DMS 273 (cell line): ENCODE measurements at regions not wholly inside any gene's neighbourhood (a gene's known extent, or its start where the extent isn't known, plus 50 kb on each side); places are given as distances from the start of the nearest gene placed in this dataset.

Experiments used
- DNase-seq: peaks from one replicate; lab custom pipeline; 2025; ENCODE audit not compliant: unreplicated experiment; lab: John Stamatoyannopoulos, UW

DNA sequence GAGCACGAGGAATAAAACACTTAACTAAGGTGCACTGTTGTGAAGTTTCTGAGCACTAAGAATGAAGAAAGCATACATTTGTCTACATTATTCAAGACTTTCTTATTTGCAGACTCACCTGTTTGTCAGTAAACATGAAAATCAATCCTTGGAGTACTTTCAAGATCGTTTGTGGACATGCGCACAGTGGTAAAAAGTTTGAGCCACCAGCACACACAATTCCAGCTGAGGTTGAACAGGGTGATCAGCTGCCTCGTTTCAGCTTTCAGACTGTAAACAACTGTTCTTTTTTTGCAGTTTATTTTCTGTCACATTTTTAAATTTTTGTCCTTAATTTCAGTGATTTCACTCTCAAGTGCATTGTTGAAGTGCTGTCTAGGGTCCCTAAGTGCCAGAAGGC is 143.8 kb upstream of the VCX2 start:
- DNase-seq: no peak

DNA sequence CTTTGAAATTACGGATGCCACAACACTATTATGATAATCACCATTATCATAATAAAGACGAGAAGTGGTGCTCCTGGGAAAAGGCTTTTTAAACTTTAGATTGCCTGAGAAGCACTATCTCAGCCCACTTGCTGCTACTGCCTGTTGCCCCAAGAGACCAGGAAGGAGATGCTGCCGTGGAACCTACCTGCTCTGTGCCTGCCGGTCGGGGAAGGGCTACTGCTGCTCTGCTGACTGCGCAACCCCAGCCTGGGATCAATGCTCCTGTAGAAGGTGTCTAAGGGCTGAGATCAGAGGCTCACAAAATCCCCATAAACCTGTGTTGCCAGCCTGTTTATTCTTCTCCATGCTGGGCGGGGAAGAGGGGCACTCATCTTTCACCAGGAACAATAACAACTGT is 145.3 kb upstream of the VCX3B start:
- no peak for DNase-seq

DNA sequence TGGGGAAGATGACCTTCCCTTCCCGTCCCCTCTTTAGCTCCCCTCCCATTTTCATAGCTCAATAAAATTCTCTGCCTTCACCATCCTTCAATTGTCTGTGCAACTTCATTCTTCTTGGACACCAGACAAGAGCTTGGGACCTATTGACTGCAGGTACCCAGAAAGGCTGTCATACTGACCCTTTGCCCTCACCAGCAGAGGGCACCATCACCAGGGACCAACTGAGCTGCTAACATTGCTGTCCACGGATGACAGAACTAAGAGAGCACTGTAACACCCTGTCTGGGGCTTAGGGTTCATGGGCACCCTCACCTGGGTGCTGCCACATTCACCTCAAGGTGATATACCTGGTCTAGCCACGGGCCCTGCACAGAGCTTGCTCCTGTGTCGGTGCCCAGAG is 141.3 kb upstream of the VCX3B start:
- DNase-seq: peak; percentile 7

DNA sequence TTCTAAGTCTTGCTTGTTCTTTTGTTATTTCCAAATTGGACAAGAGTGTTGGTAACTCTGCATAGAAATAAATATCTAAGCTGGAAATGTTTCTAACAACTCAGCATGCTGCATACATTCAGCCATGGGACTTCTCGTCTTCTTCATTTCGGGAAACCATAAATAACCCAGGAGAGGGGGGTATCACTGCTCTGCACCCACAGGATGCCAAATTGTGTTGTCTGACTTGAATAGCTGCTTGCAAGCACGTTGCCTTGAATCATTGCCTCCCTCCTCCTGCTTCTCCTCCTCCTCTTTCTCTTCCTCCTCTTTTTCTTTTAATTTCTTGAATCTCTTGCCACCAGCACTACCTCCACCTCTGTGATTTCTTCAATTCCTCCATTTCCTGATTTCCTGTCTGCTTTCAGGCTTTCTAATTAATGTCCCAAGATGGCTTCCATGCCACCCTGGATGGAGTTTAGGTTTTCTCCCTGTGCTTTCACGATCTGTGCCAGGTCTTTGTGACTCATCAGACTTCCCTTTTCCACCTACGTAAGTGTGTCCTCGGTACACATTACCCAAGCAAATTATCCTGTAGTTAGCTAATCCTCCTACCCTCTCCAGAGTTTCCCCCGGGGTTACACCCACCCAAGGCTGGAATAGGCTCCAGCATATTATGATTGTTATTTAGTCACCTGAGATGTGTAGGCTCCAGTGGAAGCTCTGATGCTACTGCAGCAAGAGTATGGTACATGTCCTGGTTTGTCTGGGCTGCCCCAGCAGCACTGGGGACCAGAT is 122.6 kb upstream of the VCX3B start:
- DNase-seq: peak; percentile 13

DNA sequence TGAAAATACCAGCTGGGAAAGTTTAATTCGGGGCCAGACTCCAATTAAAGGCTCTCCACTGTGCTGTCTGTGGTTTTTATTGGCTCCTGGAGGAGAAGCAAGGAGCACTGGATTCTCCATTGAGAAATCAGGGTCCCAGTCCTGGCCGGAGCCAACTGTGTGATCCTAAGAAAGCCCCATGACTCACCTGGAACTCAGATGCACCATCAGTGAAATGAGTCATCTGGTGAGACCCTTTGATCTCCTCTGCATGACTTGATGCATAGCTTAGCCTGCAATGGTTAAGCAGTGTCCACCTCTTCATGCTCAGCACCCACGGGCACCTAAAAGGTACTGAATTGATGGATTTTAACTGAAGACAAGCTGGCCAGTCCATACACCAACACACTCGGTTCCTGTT is 119.2 kb upstream of the VCX3B start:
- DNase-seq: no peak

DNA sequence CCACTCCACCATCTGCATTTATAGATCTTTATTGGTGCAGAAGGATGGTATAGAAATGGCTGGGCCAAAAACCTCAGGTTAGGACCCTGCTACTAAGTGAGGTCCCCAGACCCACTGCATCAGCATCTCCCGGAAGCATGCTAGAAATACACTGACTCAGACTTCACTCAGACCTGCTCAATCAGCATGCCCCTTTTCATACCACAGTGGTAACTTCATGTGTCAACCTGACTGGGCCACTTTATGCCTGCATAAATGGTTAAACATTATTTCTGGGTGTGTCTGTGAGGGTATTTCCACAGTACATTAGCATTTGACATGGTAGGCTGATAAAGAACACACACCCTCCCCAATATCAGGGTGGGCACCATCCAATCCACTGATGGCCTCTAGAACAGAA is 118.6 kb upstream of the VCX3B start:
- DNase-seq: no peak

DNA sequence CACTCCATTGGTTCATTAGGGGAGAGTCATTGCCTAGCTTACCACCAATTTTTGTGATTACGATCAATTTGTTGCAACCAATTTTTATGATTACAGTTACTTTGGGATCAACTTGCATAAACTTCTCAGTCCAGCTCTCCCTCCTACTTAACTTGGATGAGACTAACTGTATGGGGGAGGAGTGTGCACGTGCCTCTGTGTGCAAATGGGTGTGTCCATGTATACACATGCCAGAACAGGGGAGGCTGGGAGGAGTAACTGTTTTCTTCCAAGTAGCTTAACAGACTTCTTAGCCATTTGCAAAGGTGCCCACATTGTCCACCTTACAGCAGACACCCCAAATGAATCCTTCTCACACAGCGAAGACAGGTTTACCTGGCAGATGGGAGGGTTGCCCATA is 117.7 kb upstream of the VCX3B start:
- no peak for DNase-seq

DNA sequence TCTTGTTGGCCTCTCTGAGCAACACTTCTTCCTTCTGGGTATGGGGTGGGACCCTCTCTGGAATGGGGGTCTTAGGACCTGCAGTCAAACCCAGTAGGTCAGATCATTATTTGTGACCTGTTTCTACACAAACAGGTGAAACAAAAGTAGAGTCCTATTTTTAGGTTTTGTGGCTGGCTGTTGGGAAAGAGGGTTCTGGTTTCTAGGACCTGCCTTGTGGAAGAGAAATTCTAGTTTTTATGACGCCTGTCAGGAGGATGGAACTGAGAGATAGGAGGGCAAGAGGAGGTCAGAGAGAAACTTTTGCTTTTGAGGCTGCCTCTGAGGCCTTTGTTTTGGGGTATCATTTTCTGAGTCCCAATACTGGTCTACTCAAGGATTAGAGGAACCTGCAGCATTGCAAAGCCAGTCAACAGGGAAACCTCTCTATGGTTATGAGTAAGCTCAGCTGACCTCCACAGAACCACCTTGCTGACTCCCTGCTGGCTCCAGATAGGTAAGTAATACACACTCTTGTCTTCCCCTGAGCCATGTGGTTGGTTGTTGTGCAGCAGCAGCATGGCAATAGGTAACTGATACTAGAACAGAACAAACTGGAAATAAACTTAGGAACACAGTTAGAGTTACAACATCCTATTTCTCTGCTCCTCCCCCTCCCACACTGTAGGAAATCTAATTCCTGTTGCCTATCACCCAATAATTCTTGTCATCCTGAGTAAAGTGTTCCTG is 114.7 kb upstream of the VCX3B start:
- DNase-seq: no peak

DNA sequence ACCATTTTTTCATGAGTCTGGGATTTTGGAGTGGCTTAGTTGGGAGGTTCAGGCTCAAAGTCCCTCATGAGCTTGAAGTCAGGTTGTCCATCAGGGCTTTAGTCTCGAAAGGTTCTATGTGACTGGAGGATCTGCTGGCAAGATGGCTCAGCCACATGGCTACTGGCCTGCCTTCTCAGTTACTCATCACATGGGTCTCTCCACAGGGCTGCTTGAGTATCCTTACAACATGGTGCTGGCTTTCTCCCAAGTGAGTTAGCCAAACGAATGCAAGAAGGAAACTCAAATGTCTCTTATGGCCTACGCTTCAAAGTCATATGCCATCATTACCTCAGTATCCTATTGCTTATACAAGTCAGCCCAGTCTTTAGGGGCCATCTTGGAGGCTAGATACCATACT is 106.3 kb upstream of the VCX3B start:
- DNase-seq: no peak

DNA sequence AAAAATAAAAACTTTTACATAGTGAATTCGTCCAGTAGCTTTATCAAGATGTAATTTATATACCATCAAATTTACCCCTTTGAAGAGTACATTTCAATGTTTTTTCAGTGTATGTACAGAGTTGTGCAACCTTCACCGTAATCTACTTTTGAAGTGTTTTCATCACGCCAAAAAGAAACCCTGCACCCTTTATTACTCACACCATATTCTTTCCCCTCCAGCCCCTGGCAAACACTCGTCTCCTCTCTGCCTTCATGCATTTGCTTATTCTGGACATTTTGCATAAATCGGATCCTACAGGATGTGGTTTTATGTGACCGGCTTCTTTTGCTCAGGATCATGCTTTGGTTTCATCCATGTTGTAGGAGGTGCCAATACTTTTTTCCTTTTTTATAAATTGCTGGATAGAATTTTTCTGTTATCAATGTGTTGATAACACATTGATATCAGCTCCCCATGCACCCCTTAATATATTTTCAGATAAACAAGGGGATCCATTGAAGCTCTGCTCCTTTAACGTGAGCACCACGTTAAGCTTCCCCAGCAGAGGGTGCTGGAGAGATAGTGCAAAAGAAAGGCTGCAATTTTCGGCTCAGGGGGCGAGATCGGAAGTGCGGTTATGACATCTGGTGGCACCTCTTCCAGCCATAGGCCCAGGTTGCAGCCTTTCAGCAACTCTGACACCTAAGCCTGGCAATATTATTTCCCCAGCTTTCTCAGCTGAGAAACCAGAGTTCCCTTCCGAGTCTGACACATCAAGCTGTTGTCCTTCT is 100.1 kb upstream of the VCX3B start:
- peak; percentile 88 for DNase-seq

DNA sequence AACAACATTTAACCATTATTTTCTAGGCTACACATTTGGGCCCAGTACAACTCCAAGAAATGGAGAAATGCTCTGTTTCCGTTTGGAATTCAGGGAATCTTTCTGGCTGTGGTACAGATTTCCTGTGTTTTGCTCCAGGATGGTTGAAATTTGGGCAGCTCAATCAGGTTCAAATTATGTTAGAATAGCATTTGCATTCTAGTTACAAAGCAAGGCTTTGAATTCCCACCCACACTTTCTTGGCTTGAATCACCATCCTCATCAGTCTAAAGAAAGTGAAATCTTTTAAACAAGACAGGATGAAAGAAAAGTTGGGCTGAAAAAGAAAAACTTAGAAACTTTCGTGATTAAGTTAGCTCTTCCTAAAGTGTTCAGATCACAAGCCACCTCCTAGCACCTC is 98.1 kb upstream of the VCX3B start:
- no peak for DNase-seq

DNA sequence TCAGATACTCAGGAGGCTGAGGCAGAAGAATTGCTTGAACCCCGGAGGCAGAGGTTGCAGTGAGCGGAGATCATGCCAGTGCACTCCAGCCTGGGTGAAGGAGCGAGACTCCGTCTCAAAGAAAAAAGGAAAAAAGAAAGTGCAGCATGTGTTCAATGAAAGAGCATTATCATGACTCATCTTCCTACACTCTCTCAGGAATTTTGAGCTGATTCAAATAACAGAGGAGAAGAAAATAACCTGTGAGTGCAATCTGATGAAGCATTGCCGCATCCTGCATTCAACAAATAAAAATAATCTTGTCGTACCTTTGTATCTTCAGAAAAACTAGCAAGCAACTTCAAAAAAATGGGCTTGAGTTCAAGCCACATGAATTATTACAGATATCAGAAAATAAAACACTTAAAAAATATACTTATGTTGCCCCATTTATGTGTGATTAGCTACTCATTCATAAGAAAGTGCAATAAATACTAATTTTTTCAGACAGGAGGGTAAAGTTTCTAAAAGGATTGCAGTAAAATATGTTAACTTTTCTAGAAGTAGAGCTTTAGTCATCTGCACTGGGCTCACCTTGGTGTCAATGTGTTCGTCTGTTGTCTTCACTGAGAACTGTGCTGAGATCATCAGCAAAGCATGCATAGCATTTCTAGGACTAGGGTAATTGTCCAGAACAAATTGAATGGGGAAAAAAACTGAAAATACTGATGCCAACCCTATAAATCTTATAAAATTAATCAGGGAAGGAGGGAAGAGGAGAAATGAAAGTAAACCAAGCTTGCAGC is 90.4 kb upstream of the VCX3B start:
- no peak for DNase-seq

DNA sequence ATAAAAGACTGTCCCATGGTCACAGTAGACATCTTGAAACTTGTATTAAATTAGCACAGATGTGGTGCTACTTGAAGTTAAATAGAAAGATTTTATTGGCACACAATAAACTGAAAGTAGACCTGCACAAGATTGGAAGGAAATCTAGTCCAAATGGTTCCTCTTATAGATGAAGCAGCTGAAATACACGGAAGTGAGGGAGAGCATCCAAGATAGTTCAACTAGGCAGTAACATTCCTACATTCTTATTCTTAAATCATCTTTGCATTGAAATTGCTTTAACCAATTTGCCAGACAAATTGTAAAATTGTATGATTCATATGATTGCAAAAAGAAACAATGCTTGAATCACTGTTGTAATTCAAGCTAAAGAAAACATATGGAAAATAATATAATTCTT is 87.6 kb upstream of the VCX3B start:
- no peak for DNase-seq

DNA sequence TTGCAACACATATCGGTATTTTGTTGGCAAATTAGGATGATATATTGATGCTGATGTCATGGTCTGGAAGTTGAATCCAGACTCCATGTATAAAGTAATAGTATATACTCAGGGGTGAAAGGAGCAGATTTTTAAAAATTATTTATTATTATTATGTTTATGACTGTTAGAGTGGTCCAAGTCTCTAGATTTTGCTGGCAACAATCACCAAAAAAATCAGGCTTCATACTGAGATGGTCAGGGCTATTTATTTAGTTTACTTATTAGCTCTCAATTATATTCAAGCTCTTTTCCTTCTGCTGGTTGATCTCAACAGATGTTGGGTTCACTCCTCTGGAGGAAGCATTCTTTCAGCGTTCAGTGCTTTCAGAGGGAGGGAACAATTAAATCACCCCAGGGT is 73.9 kb upstream of the VCX3B start:
- peak; percentile 8 for DNase-seq

DNA sequence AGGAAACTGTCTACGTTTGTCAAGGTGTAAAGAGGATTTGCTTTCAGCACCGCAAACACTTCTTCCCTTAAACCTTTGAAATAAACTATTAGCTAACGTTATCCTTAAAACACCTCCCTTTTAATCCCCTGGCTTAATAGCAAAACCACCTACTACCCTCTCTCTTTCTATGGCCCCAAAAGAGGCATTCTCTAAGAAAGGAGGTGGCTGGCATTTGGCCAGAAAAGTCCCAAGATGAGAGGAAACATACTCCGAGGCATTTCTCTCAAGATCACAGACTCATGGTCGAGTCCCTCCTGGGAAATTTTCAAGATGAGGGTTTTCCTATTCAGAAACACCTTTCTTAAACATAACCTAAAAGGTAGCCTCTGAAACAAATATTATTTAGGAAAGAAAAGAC is 60.6 kb upstream of the VCX3B start:
- DNase-seq: peak; percentile 37

DNA sequence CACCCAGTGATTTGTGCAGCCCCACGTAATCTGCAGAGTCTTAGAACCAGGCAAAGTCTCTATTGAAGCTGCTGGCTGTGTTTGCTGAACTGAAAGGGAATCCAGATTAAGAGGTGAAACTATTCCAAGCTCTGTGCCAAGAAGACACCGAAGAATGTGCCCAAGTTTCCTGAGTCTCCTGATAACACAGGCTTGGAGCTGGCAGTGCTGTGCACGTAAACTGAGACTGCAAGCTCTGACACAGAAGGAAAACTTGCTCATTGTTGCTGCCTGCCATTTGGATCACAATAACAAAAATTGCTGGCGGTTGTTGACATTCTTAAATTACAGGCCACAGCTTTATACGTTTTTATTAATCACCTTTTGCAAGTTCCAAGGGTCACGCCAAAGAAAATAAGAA is 60.2 kb upstream of the VCX3B start:
- DNase-seq: peak; percentile 24

DNA sequence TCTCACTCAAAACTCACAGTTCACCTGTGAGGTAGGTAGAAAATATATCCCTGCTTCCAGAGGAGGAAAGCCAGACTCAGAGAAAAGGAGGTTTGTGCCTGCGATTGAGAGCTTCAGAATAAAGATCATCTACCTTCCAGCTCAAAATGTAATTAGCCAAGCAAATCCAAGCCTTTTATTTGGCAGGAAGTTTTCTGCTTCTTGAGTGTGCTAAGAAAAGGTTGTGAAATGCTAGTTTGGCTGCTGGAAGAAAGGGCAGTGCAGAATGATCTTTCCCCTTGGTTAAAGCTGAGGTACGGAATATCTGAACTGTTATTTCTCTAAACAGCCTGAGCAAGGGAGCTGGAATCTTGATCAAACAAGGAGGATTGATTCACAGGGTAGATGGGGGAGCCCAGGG is 59.7 kb upstream of the VCX3B start:
- no peak for DNase-seq

DNA sequence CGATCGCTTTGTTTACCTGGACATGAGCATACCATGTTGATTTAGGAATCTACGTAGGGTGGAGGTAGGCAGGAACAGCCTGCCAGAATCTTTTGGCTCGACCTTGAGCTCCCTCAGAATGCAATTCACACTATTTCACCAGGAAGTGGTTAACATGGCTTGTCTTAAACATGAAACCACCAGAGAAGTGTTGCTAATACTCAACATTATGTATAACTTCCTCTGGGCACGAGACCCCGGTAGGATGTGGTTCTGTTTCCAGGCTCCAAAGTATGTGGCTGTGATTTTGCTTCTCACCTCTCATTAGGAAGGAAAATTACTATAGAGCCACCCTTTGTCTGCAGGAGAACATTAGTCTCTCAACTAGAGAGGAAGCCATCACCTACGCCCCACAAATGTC is 59.0 kb upstream of the VCX3B start:
- DNase-seq: no peak

DNA sequence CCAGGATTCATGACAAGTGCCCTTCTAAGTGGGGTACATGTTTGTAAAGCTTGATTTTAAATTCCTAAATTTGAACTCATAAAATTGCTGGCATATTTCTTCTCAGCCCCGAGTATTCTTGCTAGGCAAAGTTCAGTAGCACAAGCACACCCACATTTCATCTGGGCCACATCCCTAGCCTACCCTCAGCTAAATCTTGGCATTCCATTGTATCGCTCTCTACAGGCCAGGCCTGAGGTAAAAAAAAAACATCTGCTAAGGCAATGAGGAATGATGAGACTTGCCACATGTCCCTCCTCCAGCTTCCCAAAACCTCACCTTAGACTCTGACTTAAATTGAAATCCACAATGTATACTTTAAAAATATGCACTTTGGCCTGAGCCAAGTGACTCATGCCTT is 51.4 kb upstream of the VCX3B start:
- DNase-seq: no peak
